Pancreas (tissue), 10 donors: ENCODE measurements at regions not wholly inside any gene's neighbourhood (a gene's known extent, or its start where the extent isn't known, plus 50 kb on each side); places are given as distances from the start of the nearest gene placed in this dataset.
A peak's percentile ranks its signal among the peaks of the same experiment; 100 is the strongest.

ENCODE experiments used
- ATAC-seq, 4 donors: fragments of 200-7000 bp; cut with Tn5 transposase; one replicate each; pipeline versions ENCODE4 v1.8.0 to v1.9.1; 2020; ENCODE audit warnings: mild to moderate bottlenecking in 4 of 4, moderate library complexity in 4 of 4
- DNase-seq, 6 donors: peaks; one replicate each; pipeline ENCODE4 v3.0.0-alpha.2; 2020
- FAIRE-seq: peaks from 2 replicates; lab custom pipeline; 2012; peaks lifted over from hg19 to GRCh38; lab: Jason Lieb, UNC
- H3K27ac ChIP-seq, 4 donors: fragments of 200-600 bp; sonication (generic); 1 replicate in 3 of 4; 2 replicates in 1 of 4; pipeline versions ENCODE4 v1.5.0 to v1.8.0; 2020
- H3K27me3 ChIP-seq, 4 donors: fragments of 200-600 bp; one replicate each; pipeline ENCODE4 v1.8.0; 2021
- H3K36me3 ChIP-seq, 3 donors: fragments of 200-600 bp; sonication (generic) in 1 of 3; one replicate each; pipeline versions ENCODE4 v1.5.0 to v1.8.0; 2020 to 2021
- H3K4me1 ChIP-seq, 3 donors: fragments of 200-600 bp; one replicate each; pipeline ENCODE4 v1.8.0; 2021
- H3K4me3 ChIP-seq, 4 donors: fragments of 200-600 bp; sonication (generic) in 2 of 4; one replicate each; pipeline versions ENCODE4 v1.5.0 to v1.8.0; 2020 to 2021
- H3K9me3 ChIP-seq, 4 donors: fragments of 200-600 bp; one replicate each; pipeline ENCODE4 v1.8.0; 2021
- WGBS, 2 donors: extraction: QIAGEN DNeasy Blood & Tissue Kit; methylation state at CpG; one replicate each; pipeline ENCODE4 v1.1.7; 2013; 5-methylcytosine and 5-hydroxymethylcytosine counted together
- intact Hi-C, 3 donors: fragments of 100-400 bp; cut with DNase I; formaldehyde crosslinking; loops; one replicate each; pipeline versions ENCODE4 v1.11.1 to v1.14.2; 2022
- TF ChIP-seq, protein P1 (sequence below), 4 donors: fragments of 200-600 bp; sonication (generic) in 3 of 4; IDR thresholded peaks; one replicate each; pipeline versions ENCODE4 v1.5.0 to v1.8.0; 2021; ENCODE audit warnings: antibody characterized with exemption in 4 of 4
- donor health status: healthy with polysubstance abuse.
- donor health status: DM: no; HTN: no; CAD: no; lungs with moderate emphysema.
- donor health status: DM: no; HTN: no; CAD: no.
- donor health status: control.
- donor health status: control.
- donor health status: Bipolar disorder and iron deficiency.
- donor health status: DM: yes; HTN: yes; CAD: no.
- donor health status: DM: no; HTN: no; CAD: no.
- donor health status: DM: no; HTN: no; CAD: no.
- donor health status: DM: yes; HTN: yes; CAD: no.

DNA sequence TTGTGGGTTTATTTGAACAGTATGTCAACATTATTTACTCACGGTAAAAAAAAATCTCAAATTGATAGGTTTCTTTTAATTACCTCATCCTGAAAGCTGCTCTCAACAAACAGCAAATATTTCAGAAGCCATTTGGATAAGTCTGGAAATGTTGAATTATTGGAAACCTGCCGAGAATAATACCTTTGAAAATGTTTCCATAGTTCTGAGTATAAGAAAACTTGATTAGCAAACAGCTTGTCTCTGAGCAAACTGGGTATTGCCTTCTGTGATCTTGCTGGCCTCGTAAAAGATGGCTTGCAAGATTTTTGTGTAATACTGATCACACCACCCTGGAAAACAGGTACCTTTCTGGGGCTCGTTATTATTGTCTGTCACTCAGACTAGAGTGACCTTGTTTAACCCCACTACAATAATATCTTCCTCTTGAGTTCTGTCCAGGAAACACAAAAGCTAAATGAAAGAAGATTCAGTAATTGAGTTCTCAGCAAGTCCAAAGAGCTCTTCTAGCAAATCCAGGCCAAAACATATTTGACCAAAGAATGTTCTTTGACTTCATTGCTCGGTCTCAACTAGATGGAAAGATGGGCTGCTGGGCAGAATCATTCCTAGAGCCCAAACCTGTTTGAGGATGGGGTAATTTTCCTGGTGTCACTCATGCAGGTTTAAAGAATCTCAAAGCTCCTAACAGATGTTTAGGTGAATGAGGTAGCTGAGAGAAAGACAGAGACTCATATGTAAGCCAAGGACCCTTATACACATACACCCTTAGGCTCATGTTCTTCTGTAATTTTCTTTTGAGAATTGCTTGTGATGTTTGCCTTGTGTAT is 255.6 kb upstream of the JADE1 start:
- intact Hi-C loops: no loop called here
- 9 to 15% methylated on average over 5 of the region's 5 CpGs for WGBS, 2 donors
- Histone ChIP-seq H3K27ac (peak overlapping the region; percentile 92 to 99 (median 96)), H3K27me3 (no peaks in the 10 kb centered on the region), H3K9me3 (no peaks in the 10 kb centered on the region), H3K4me3 (peak overlapping the region; percentile 24 to 52 (median 36)), H3K36me3 (no peaks in the 10 kb centered on the region), H3K4me1 (peaks cover 9 to 26% (median 11%) of the 10 kb centered on the region in 3 donors)
- no peak for DNase-seq
- TF ChIP-seq, protein P1, sequence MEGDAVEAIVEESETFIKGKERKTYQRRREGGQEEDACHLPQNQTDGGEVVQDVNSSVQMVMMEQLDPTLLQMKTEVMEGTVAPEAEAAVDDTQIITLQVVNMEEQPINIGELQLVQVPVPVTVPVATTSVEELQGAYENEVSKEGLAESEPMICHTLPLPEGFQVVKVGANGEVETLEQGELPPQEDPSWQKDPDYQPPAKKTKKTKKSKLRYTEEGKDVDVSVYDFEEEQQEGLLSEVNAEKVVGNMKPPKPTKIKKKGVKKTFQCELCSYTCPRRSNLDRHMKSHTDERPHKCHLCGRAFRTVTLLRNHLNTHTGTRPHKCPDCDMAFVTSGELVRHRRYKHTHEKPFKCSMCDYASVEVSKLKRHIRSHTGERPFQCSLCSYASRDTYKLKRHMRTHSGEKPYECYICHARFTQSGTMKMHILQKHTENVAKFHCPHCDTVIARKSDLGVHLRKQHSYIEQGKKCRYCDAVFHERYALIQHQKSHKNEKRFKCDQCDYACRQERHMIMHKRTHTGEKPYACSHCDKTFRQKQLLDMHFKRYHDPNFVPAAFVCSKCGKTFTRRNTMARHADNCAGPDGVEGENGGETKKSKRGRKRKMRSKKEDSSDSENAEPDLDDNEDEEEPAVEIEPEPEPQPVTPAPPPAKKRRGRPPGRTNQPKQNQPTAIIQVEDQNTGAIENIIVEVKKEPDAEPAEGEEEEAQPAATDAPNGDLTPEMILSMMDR (IDR thresholded peaks at IDR 0.05): no peak
- no peak for FAIRE-seq
- ATAC-seq: peak; percentile 37 to 48 (median 44)

DNA sequence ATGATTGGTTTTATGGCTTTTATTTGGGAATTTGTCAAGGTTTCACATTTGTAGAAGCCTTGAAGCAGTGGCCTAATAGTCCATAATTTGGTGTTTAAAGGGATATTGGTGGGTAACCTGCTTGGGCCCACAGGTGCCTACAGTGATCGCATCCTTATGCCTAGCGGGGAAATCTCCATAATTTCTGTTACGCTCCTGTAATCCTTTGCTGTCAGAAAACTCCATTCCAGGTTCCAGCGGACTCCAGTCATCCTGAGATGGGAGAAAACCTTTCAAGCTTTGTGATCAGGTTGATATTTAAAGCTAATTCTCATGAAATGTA is 257.0 kb upstream of the JADE1 start:
- TF ChIP-seq, protein P1 (IDR thresholded peaks at IDR 0.05): no peak
- peak overlapping the region in 3 of 4 donors; percentile 26 to 52 (median 47) for H3K4me3 ChIP-seq
- peak in 3 of 4 donors; percentile 11 to 41 (median 20) for ATAC-seq

DNA sequence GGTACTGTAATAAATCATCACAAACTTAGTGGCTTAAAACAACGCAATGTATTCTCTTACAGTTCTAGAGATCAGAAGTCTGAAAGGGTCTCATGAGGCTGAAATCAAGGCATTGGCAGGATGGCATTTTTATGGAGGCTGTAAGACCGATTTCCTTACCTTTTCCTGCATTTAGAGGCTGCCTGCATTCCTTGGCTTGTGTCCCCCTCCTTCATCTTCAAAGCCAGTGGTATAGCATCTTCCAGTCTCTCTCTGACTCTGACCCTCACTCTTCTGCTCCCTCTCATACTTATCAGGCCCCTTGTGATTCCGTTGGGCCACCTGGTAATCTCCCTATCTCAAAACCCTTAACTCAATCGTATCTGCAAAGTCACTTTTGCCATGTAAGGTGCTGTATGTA is 258.2 kb upstream of the JADE1 start:
- DNase-seq: no peak
- whole genome bisulfite sequencing, 2 donors: 94 to 96% methylated on average over 4 of the region's 4 CpGs
- TF ChIP-seq, protein P1 (IDR thresholded peaks at IDR 0.05): no peak

More for the DNA sequence above, 257.0 kb upstream of the JADE1 start:
- no peaks in the 10 kb centered on the region for H3K36me3 ChIP-seq
- H3K9me3 ChIP-seq: no peaks in the 10 kb centered on the region
- H3K27ac ChIP-seq: peak overlapping the region; percentile 92 to 99 (median 96)
- 34 to 37% methylated on average over 4 of the region's 4 CpGs for WGBS, 2 donors
- DNase-seq (no peak), FAIRE-seq (no peak)
- intact Hi-C loops: no loop called here
- H3K27me3 ChIP-seq: no peaks in the 10 kb centered on the region
- peaks cover 9 to 26% (median 11%) of the 10 kb centered on the region in 3 donors for H3K4me1 ChIP-seq

DNA sequence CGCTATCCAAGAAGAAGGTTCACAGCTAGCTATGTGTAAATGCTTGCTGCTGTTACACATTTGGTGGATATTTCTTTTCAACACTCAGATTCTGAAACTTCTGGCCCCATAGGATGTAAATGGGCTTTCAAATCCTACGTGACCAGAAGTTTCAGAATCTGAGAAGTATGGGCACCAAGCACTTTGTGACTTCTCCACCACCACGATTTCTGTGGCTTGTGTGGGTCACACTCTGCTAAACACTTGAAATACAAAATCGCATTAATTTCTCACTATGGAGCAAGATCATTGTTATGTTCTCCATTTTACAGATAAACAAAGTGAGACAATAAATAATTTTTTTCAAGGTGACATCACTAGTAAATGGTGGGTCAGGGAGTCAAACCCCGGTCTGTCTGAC is 259.4 kb upstream of the JADE1 start:
- Histone ChIP-seq H3K4me1 (peaks cover 9 to 20% (median 11%) of the 10 kb centered on the region in 3 donors), H3K27ac (no peak overlapping the region), H3K27me3 (no peaks in the 10 kb centered on the region), H3K36me3 (no peaks in the 10 kb centered on the region), H3K9me3 (no peaks in the 10 kb centered on the region), H3K4me3 (no peak overlapping the region)
- ATAC-seq (no peak), DNase-seq (no peak), FAIRE-seq (no peak)
- intact Hi-C loops: no loop called here
- TF ChIP-seq, protein P1 (IDR thresholded peaks at IDR 0.05): no peak
- WGBS, 2 donors: 91 to 93% methylated on average over 5 of the region's 5 CpGs

More for the DNA sequence above, 258.2 kb upstream of the JADE1 start:
- no peak for FAIRE-seq
- no peak overlapping the region for H3K4me3 ChIP-seq
- H3K27me3 ChIP-seq: no peaks in the 10 kb centered on the region
- no peak for ATAC-seq
- peaks cover 9 to 26% (median 11%) of the 10 kb centered on the region in 3 donors for H3K4me1 ChIP-seq
- no peaks in the 10 kb centered on the region for H3K36me3 ChIP-seq
- H3K9me3 ChIP-seq: no peaks in the 10 kb centered on the region
- intact Hi-C loops: no loop called here
- H3K27ac ChIP-seq: no peak overlapping the region

DNA sequence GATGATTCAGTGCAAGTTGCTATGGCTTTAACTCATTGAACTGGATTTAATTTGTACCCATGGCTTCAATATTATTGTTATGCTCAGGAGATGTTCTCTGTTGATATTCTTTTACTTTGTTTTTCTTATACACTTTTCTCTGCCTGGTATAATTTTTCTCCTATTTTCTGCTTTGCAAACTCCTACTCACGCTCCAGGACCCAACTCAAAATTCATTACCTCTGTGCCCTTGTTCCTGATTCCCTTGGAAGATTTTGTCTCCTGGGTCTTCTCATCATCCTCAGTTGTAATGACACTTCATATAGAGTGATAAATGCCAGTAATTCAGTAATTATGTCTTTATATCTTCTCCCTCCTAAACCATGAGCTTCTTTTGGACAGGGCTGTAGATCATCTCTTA is 259.9 kb upstream of the JADE1 start:
- 94 to 96% methylated on average over 1 of the region's 1 CpG for WGBS, 2 donors
- Histone ChIP-seq H3K36me3 (no peaks in the 10 kb centered on the region), H3K4me1 (peaks cover 9 to 16% (median 11%) of the 10 kb centered on the region in 3 donors), H3K27ac (no peak overlapping the region), H3K27me3 (no peaks in the 10 kb centered on the region), H3K9me3 (no peaks in the 10 kb centered on the region), H3K4me3 (no peak overlapping the region)
- DNase-seq (no peak), FAIRE-seq (no peak), ATAC-seq (no peak)
- intact Hi-C loops: no loop called here
- TF ChIP-seq, protein P1 (IDR thresholded peaks at IDR 0.05): no peak
